Peyer's patch (tissue), 4 donors: ENCODE measurements at regions not wholly inside any gene's neighbourhood (a gene's known extent, or its start where the extent isn't known, plus 50 kb on each side); places are given as distances from the start of the nearest gene placed in this dataset.

ENCODE experiments used
- DNase-seq, 3 donors: peaks; one replicate each; pipeline ENCODE4 v3.0.0-alpha.2; 2017 to 2019
- H3K27ac ChIP-seq, 4 donors: fragments of 200-600 bp; sonication (generic); one replicate each; pipeline ENCODE4 v1.5.1; 2016 to 2019
- H3K27me3 ChIP-seq, 2 donors: fragments of 200-600 bp; sonication (generic); one replicate each; pipeline ENCODE4 v1.5.1; 2019
- H3K36me3 ChIP-seq, 3 donors: fragments of 200-600 bp; sonication (generic); one replicate each; pipeline ENCODE4 v1.5.1; 2016 to 2019
- H3K4me1 ChIP-seq, 4 donors: fragments of 200-600 bp; sonication (generic); one replicate each; pipeline ENCODE4 v1.5.1; 2016 to 2019
- H3K4me3 ChIP-seq, 4 donors: fragments of 200-600 bp; sonication (generic); 1 replicate in 3 of 4; 2 replicates in 1 of 4; pipeline ENCODE4 v1.5.1; 2016 to 2019; ENCODE audit warnings: mild to moderate bottlenecking in 1 of 4
- H3K9me3 ChIP-seq, 4 donors: fragments of 200-600 bp; sonication (generic); one replicate each; pipeline ENCODE4 v1.5.1; 2016 to 2019; ENCODE audit warnings: mild to moderate bottlenecking in 1 of 4
- CTCF ChIP-seq, 6 experiments: fragments of 450-650 bp in 4 of 6; fragments of 200-600 bp in 2 of 6; sonication (generic) in 1 of 6; IDR thresholded peaks; one replicate each; pipeline ENCODE4 v1.5.1; 2017 to 2019; ENCODE audit warnings: antibody characterized with exemption in 6 of 6, mild to moderate bottlenecking in 3 of 6, moderate library complexity in 1 of 6
- POLR2A ChIP-seq, 2 donors: fragments of 450-650 bp; IDR thresholded peaks; one replicate each; pipeline ENCODE4 v1.5.1; 2017; ENCODE audit warnings: antibody characterized with exemption in 2 of 2, mild to moderate bottlenecking in 2 of 2, moderate library complexity in 2 of 2

GRCh38 chr18:56462276-56462675, 176.1 kb downstream of the TXNL1 start:
- H3K4me1 ChIP-seq: no peaks in the 10 kb centered on the region
- no peaks in the 10 kb centered on the region for H3K36me3 ChIP-seq
- no peak overlapping the region for H3K4me3 ChIP-seq
- TF ChIP-seq CTCF (IDR thresholded peaks at IDR 0.05): no peak
- no peak for TF ChIP-seq POLR2A (IDR thresholded peaks at IDR 0.05)
- H3K27ac ChIP-seq: no peak overlapping the region
- H3K27me3 ChIP-seq: no peaks in the 10 kb centered on the region
- DNase-seq: no peak
- H3K9me3 ChIP-seq: no peaks in the 10 kb centered on the region

DNA sequence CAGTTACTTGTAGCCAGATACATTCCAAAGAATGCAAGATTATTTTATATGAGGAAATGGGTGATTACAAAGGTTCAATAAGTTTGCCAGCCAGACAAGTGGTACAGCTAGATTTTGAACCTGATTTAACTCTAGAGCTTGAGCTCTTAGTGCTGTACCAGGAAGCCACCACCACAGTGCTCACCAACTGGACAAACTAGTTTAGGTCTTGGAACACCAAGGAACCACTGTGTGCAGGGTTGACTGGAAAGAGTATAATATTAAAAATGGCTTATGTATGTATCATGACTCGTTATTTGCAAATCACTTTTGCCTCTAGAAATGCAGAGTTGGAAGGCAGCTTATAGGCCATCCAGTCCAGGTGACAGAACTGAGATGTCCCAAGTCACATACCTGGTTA, 177.2 kb downstream of the TXNL1 start:
- no peaks in the 10 kb centered on the region for H3K4me1 ChIP-seq
- no peak overlapping the region for H3K27ac ChIP-seq
- no peaks in the 10 kb centered on the region for H3K36me3 ChIP-seq
- no peaks in the 10 kb centered on the region for H3K27me3 ChIP-seq
- TF ChIP-seq CTCF (IDR thresholded peaks at IDR 0.05) (no peak), POLR2A (IDR thresholded peaks at IDR 0.05) (no peak)
- H3K4me3 ChIP-seq: no peak overlapping the region
- H3K9me3 ChIP-seq: no peaks in the 10 kb centered on the region
- no peak for DNase-seq

DNA sequence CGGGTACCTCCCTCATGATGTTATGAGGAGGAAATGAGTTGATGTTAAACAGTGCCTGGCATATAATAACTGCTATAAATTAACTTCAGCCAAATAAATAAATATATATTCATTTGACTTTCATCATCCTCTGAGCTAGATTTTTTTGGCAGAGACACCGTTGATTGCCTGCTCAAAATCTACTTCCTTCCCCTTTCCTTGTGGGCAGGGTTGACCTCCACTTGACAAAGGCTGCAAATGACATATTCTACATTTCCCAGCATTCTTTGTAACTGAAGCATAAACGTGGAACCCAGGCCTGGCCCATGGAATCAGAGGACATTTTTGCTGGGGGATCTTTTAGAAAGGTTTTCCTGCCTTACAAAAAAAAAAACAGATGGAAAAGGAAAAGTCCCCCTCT, 177.8 kb downstream of the TXNL1 start:
- TF ChIP-seq POLR2A (IDR thresholded peaks at IDR 0.05): no peak
- TF ChIP-seq CTCF (IDR thresholded peaks at IDR 0.05): no peak
- Histone ChIP-seq H3K27ac (no peak overlapping the region), H3K4me3 (no peak overlapping the region), H3K4me1 (no peaks in the 10 kb centered on the region), H3K9me3 (no peaks in the 10 kb centered on the region), H3K27me3 (no peaks in the 10 kb centered on the region), H3K36me3 (no peaks in the 10 kb centered on the region)
- DNase-seq: no peak

- TF ChIP-seq CTCF (IDR thresholded peaks at IDR 0.05): no peak
- TF ChIP-seq POLR2A (IDR thresholded peaks at IDR 0.05): no peak
- no peaks in the 10 kb centered on the region for H3K27me3 ChIP-seq
- H3K27ac ChIP-seq: no peak overlapping the region
- DNase-seq: no peak
- H3K4me3 ChIP-seq: no peak overlapping the region
- no peaks in the 10 kb centered on the region for H3K9me3 ChIP-seq
- H3K4me1 ChIP-seq: no peaks in the 10 kb centered on the region
- H3K36me3 ChIP-seq: no peaks in the 10 kb centered on the region
Measured at GRCh38 chr18:56458770-56459712, 179.4 kb downstream of the TXNL1 start.

- Histone ChIP-seq H3K4me1 (no peaks in the 10 kb centered on the region), H3K27ac (no peak overlapping the region), H3K9me3 (no peaks in the 10 kb centered on the region), H3K36me3 (no peaks in the 10 kb centered on the region), H3K4me3 (no peak overlapping the region), H3K27me3 (no peaks in the 10 kb centered on the region)
- TF ChIP-seq CTCF (IDR thresholded peaks at IDR 0.05): no peak
- no peak for TF ChIP-seq POLR2A (IDR thresholded peaks at IDR 0.05)
- no peak for DNase-seq
Measured at GRCh38 chr18:56455874-56456273, 182.5 kb downstream of the TXNL1 start.
